ENCODE measurements at regions not wholly inside any gene's neighbourhood (a gene's known extent, or its start where the extent isn't known, plus 50 kb on each side); places are given as distances from the start of the nearest gene placed in this dataset.

DNA sequence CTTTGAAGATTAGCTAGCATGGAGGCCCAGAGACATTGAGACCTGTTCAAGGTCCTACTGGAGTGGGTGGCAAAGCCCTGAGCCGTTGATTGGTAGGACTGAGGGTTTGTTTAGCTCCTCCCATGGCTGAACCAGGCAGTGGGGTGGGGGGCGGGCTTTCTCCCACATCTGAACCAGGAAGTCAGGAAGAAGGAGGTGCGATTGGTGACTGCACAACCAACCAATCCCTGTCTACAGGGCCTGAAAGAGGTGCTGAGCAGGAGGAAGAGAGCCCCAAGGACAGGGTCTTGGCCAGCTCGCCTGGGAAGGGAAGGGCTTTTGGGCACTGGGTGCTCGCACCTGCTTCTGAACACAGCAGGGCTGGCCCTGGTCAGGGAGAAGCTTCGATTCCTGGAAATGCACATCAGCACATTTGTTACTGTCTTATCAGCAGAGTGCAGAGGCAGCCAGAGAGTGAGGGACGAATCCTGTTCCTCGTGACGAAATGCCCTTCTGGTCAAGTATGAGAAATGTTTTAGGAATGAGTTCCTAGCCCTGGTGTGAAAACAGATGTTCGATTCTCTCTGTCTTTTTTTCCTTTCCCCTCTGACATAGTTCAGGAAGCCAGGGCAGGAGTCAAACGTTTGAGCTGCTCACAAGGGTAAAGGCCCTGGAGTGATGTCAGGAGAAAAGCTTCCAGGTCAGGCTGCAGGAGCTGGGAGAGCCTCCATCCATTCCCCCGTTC is 294.8 kb upstream of the KLF4 start:
- intact Hi-C loops (cut with DNase I) = no loop called here
- no peaks in the 10 kb centered on the region for H3K36me3 ChIP-seq
- no peak overlapping the region for H3K4me3 ChIP-seq
- TF ChIP-seq, protein P1, sequence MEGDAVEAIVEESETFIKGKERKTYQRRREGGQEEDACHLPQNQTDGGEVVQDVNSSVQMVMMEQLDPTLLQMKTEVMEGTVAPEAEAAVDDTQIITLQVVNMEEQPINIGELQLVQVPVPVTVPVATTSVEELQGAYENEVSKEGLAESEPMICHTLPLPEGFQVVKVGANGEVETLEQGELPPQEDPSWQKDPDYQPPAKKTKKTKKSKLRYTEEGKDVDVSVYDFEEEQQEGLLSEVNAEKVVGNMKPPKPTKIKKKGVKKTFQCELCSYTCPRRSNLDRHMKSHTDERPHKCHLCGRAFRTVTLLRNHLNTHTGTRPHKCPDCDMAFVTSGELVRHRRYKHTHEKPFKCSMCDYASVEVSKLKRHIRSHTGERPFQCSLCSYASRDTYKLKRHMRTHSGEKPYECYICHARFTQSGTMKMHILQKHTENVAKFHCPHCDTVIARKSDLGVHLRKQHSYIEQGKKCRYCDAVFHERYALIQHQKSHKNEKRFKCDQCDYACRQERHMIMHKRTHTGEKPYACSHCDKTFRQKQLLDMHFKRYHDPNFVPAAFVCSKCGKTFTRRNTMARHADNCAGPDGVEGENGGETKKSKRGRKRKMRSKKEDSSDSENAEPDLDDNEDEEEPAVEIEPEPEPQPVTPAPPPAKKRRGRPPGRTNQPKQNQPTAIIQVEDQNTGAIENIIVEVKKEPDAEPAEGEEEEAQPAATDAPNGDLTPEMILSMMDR (IDR thresholded peaks at IDR 0.05) = no peak
- TF ChIP-seq EP300 (IDR thresholded peaks at IDR 0.05) (no peak), POLR2A (IDR thresholded peaks at IDR 0.05) (no peak)
- WGBS, 3 donors = 26 to 31% (median 30%) methylated on average over 12 of the region's 12 CpGs
- no peaks in the 10 kb centered on the region for H3K27me3 ChIP-seq
- DNase-seq = peak; percentile 58 to 74 (median 68)
- H3K4me1 ChIP-seq (ENCODE audit: insufficient read depth) = peaks cover 3% of the 10 kb centered on the region
- no peaks in the 10 kb centered on the region for H3K9me3 ChIP-seq
- no peak overlapping the region for H3K27ac ChIP-seq

DNA sequence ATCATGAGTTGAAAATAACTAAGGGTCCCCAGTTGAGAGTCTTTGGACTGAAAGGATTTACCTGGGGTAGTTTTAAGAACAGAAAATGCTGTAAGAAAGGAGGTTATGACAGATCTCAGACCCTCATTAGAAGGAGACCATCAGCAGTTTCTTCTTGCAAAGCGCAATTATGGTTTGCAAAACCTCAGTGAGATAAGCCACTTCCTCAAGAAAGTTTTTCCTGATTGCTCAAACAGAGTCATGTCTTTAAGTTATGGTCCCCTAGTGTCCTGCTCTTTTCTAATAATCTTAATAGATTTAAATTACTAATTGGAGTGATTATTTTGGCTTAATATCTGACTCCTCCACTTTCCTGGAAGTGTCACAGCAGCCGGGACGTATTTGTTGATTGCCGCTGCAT is 293.2 kb upstream of the KLF4 start:
- intact Hi-C loops (cut with DNase I) = no loop called here
- no peak for TF ChIP-seq POLR2A (IDR thresholded peaks at IDR 0.05)
- TF ChIP-seq, protein P1 (IDR thresholded peaks at IDR 0.05) = no peak
- no peak for TF ChIP-seq EP300 (IDR thresholded peaks at IDR 0.05)
- no peak overlapping the region for H3K4me3 ChIP-seq
- no peaks in the 10 kb centered on the region for H3K27me3 ChIP-seq
- no peak overlapping the region for H3K27ac ChIP-seq
- 91 to 97% (median 93%) methylated on average over 4 of the region's 4 CpGs for WGBS, 3 donors
- peaks cover 3% of the 10 kb centered on the region for H3K4me1 ChIP-seq (ENCODE audit: insufficient read depth)
- no peaks in the 10 kb centered on the region for H3K36me3 ChIP-seq
- H3K9me3 ChIP-seq = no peaks in the 10 kb centered on the region
- DNase-seq = no peak

DNA sequence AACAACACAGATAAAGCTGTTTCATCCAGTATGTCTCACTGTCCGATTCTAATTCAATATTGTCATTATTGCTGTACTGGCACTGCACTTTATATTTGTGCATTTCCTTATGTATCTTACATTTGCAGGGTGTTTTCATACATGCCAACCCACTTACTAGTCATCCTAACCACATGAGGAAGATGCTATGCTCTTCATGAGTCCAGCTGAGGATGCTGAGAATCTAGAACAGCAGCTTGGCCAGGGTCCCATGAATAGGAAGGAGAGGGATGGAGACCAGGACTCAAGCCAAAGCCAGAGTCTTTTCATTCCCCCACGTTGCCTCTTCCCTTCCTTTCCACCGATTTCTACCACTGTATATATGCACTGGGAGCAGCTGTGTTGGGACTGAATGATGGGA is 292.8 kb upstream of the KLF4 start:
- WGBS, 3 donors = 28 to 34% (median 31%) methylated on average over 3 of the region's 3 CpGs
- Histone ChIP-seq H3K9me3 (no peaks in the 10 kb centered on the region), H3K4me1 (ENCODE audit: insufficient read depth) (peaks cover 3% of the 10 kb centered on the region), H3K27ac (no peak overlapping the region), H3K36me3 (no peaks in the 10 kb centered on the region), H3K27me3 (no peaks in the 10 kb centered on the region), H3K4me3 (no peak overlapping the region)
- TF ChIP-seq EP300 (IDR thresholded peaks at IDR 0.05) = no peak
- TF ChIP-seq, protein P1 (IDR thresholded peaks at IDR 0.05) = no peak
- TF ChIP-seq POLR2A (IDR thresholded peaks at IDR 0.05) = no peak
- intact Hi-C loops (cut with DNase I) = no loop called here
- no peak for DNase-seq

DNA sequence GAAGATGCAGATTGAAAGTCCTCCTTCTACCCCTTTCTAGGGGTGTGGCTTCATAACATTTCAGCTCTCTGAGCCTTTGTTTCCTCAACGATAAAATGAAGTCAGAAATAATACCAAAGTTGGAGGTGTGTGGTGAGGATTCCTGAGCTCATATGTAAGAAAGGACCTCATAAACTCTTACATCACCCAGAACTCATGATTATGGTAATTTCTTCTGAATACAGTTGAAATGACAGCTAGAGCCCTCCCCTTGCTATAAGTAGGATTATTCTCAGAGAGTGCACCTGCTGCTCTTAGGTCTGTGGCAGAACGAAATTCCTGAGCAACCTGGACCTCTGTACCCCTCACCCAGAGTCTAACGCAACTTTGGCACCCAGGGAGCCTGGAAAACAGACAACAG is 291.4 kb upstream of the KLF4 start:
- TF ChIP-seq EP300 (IDR thresholded peaks at IDR 0.05) = no peak
- 63 to 73% (median 69%) methylated on average over 3 of the region's 3 CpGs for WGBS, 3 donors
- H3K4me3 ChIP-seq = no peak overlapping the region
- DNase-seq = no peak
- intact Hi-C loops (cut with DNase I) = no loop called here
- H3K27me3 ChIP-seq = no peaks in the 10 kb centered on the region
- H3K27ac ChIP-seq = no peak overlapping the region
- H3K36me3 ChIP-seq = no peaks in the 10 kb centered on the region
- no peaks in the 10 kb centered on the region for H3K9me3 ChIP-seq
- peaks cover 3% of the 10 kb centered on the region for H3K4me1 ChIP-seq (ENCODE audit: insufficient read depth)

DNA sequence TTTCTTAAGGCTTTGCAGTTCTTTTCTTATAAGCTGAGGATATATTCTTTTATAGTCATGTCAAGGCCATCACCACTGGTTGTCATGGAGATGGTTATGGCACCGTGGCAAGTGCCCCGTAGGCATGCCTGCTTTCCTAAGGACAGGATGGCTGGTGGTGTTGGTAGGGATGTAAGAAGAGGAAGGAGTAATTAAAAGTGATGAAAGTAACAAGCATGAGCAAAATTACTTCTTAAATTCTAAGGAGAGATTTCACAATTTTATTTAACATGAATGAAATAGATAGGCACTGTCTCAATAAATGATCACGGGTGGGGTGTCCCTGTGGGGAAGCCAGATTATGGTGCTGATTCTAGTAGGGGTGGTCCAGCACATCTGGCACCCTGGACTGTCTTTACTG is 290.2 kb upstream of the KLF4 start:
- intact Hi-C loops (cut with DNase I) = no loop called here
- Histone ChIP-seq H3K4me3 (no peak overlapping the region), H3K4me1 (ENCODE audit: insufficient read depth) (peaks cover 3% of the 10 kb centered on the region), H3K27me3 (no peaks in the 10 kb centered on the region), H3K9me3 (no peaks in the 10 kb centered on the region), H3K27ac (no peak overlapping the region), H3K36me3 (no peaks in the 10 kb centered on the region)
- no peak for TF ChIP-seq POLR2A (IDR thresholded peaks at IDR 0.05)
- TF ChIP-seq, protein P1 (IDR thresholded peaks at IDR 0.05) = no peak
- no peak for TF ChIP-seq EP300 (IDR thresholded peaks at IDR 0.05)
- 74 to 81% (median 79%) methylated on average over 3 of the region's 3 CpGs for WGBS, 3 donors
- DNase-seq = no peak
